ENCODE measurements at regions not wholly inside any gene's neighbourhood (a gene's known extent, or its start where the extent isn't known, plus 50 kb on each side); places are given as distances from the start of the nearest gene placed in this dataset.

GRCh38 chr15:70167155-70167554 lies 69.4 kb upstream of the TLE3 start:
- TF ChIP-seq ZNF274 (IDR thresholded peaks at IDR 0.05; ENCODE audit: low read depth, low read length) (no peak), SUZ12 (IDR thresholded peaks at IDR 0.05; ENCODE audit: extremely low read depth, insufficient read depth, insufficient read length) (no peak), YY1 (IDR thresholded peaks at IDR 0.05; ENCODE audit: insufficient read depth, insufficient read length) (no peak)

All from NT2/D1 (cell line).